ENCODE measurements at regions not wholly inside any gene's neighbourhood (a gene's known extent, or its start where the extent isn't known, plus 50 kb on each side); places are given as distances from the start of the nearest gene placed in this dataset.
"Not testable (repeated sequence)": the region's sequence is repeated elsewhere in the genome, so short reads cannot be mapped to it uniquely, and the experiment has no call there.

- peaks cover 12% of the 10 kb centered on the region for H3K9me3 Mint-ChIP-seq
- DNase-seq = peak; percentile 8
Measured at GRCh38 chr21:38631676-38632075, 133.4 kb upstream of the ERG start.

GRCh38 chr21:38637161-38637560, 138.9 kb upstream of the ERG start:
- no peaks in the 10 kb centered on the region for H3K4me1 Mint-ChIP-seq (ENCODE audit: low read depth)

More at GRCh38 chr21:38631676-38632075, 133.4 kb upstream of the ERG start:
- Mint-ChIP-seq H3K36me3 (ENCODE audit: low read depth) (0 out of 2 replicates have a peak, but pooled peaks cover 5% of the 10 kb centered on the region), H3K4me3 (no peak overlapping the region), H3K27me3 (ENCODE audit: insufficient read depth) (peaks cover 43% of the 10 kb centered on the region), H3K27ac (peak overlapping the region; percentile 52; the same call in 1 of the 2 replicates), H3K4me1 (ENCODE audit: low read depth) (peaks cover 10% of the 10 kb centered on the region; the same call in 1 of the 2 replicates)
- TF ChIP-seq CTCF (IDR thresholded peaks at IDR 0.05) = no peak

GRCh38 chr21:38639571-38640354, 141.5 kb upstream of the ERG start:
- no peak overlapping the region for H3K27ac Mint-ChIP-seq
- H3K4me3 Mint-ChIP-seq = no peak overlapping the region
- peaks cover 18% of the 10 kb centered on the region for H3K9me3 Mint-ChIP-seq
- H3K36me3 Mint-ChIP-seq (ENCODE audit: low read depth) = peaks cover 14% of the 10 kb centered on the region; the same call in 1 of the 2 replicates
- H3K27me3 Mint-ChIP-seq (ENCODE audit: insufficient read depth) = peaks cover 65% of the 10 kb centered on the region
- DNase-seq = no peak
- H3K4me1 Mint-ChIP-seq (ENCODE audit: low read depth) = peaks cover 2% of the 10 kb centered on the region
- TF ChIP-seq CTCF (IDR thresholded peaks at IDR 0.05) = no peak

More at GRCh38 chr21:38637161-38637560, 138.9 kb upstream of the ERG start:
- H3K27ac Mint-ChIP-seq = no peak overlapping the region
- no peak overlapping the region for H3K4me3 Mint-ChIP-seq
- no peak for TF ChIP-seq CTCF (IDR thresholded peaks at IDR 0.05)
- H3K9me3 Mint-ChIP-seq = peaks cover 19% of the 10 kb centered on the region
- H3K36me3 Mint-ChIP-seq (ENCODE audit: low read depth) = peaks cover 14% of the 10 kb centered on the region; the same call in 1 of the 2 replicates
- DNase-seq = no peak
- H3K27me3 Mint-ChIP-seq (ENCODE audit: insufficient read depth) = peaks cover 60% of the 10 kb centered on the region

GRCh38 chr21:38640355-38640742, 142.1 kb upstream of the ERG start:
- H3K27me3 Mint-ChIP-seq (ENCODE audit: insufficient read depth) = peaks cover 63% of the 10 kb centered on the region
- H3K27ac Mint-ChIP-seq; H3K4me1 Mint-ChIP-seq (ENCODE audit: low read depth); DNase-seq; H3K4me3 Mint-ChIP-seq: not testable (repeated sequence)
- peaks cover 14% of the 10 kb centered on the region; the same call in 1 of the 2 replicates for H3K36me3 Mint-ChIP-seq (ENCODE audit: low read depth)
- H3K9me3 Mint-ChIP-seq = peaks cover 12% of the 10 kb centered on the region

GRCh38 chr21:38643404-38644023, 145.2 kb upstream of the ERG start:
- Mint-ChIP-seq H3K4me1 (ENCODE audit: low read depth) (peaks cover 28% of the 10 kb centered on the region), H3K27ac (no peak overlapping the region), H3K4me3 (no peak overlapping the region), H3K9me3 (peaks cover 7% of the 10 kb centered on the region), H3K27me3 (ENCODE audit: insufficient read depth) (peaks cover 44% of the 10 kb centered on the region), H3K36me3 (ENCODE audit: low read depth) (peaks cover 9% of the 10 kb centered on the region; the same call in 1 of the 2 replicates)
- TF ChIP-seq CTCF (IDR thresholded peaks at IDR 0.05) = no peak
- DNase-seq = no peak

GRCh38 chr21:38645282-38645681, 147.0 kb upstream of the ERG start:
- no peak for TF ChIP-seq CTCF (IDR thresholded peaks at IDR 0.05)
- H3K27ac Mint-ChIP-seq = peak overlapping the region; percentile 67
- peaks cover 28% of the 10 kb centered on the region for H3K4me1 Mint-ChIP-seq (ENCODE audit: low read depth)
- DNase-seq = peak; percentile 94
- H3K27me3 Mint-ChIP-seq (ENCODE audit: insufficient read depth) = peaks cover 43% of the 10 kb centered on the region
- peak overlapping the region; percentile 60 for H3K4me3 Mint-ChIP-seq
- peaks cover 5% of the 10 kb centered on the region for H3K9me3 Mint-ChIP-seq
- H3K36me3 Mint-ChIP-seq (ENCODE audit: low read depth) = peaks cover 4% of the 10 kb centered on the region; the same call in 1 of the 2 replicates

Data from HFFc6 (cell line).